Neural crest cell (in vitro differentiated cells): ENCODE measurements at regions not wholly inside any gene's neighbourhood (a gene's known extent, or its start where the extent isn't known, plus 50 kb on each side); places are given as distances from the start of the nearest gene placed in this dataset.

Experiments
- DNase-seq: peaks from one replicate; pipeline ENCODE4 v3.0.0; 2021; ENCODE audit warnings: low read depth, mixed read lengths, low spot score
- H3K27ac Mint-ChIP-seq: one replicate; pipeline ENCODE4 v1.8.0; 2021; ENCODE audit warnings: mild to moderate bottlenecking, mixed read lengths; ENCODE audit not compliant: unreplicated experiment
- H3K27me3 Mint-ChIP-seq: 2 replicates; pipeline ENCODE4 v1.8.0; 2021; ENCODE audit warnings: low read depth, mild to moderate bottlenecking, mixed read lengths
- H3K36me3 Mint-ChIP-seq: 2 replicates; pipeline ENCODE4 v1.8.0; 2021; ENCODE audit warnings: low read depth, mild to moderate bottlenecking, mixed read lengths
- H3K4me1 Mint-ChIP-seq: 2 replicates; pipeline ENCODE4 v1.8.0; 2021; ENCODE audit warnings: mixed read lengths
- H3K4me3 Mint-ChIP-seq: one replicate; pipeline ENCODE4 v1.8.0; 2021; ENCODE audit warnings: mild to moderate bottlenecking, mixed read lengths
- H3K9me3 Mint-ChIP-seq: 2 replicates; pipeline ENCODE4 v1.8.0; 2021; ENCODE audit warnings: mixed read lengths
- TF ChIP-seq, protein P1 (sequence below): fragments of 200-600 bp; sonication (generic); conservative IDR thresholded peaks from 2 replicates; pipeline ENCODE4 v1.5.0; 2021; ENCODE audit warnings: antibody characterized with exemption, mild to moderate bottlenecking

- Mint-ChIP-seq H3K4me3 (no peak overlapping the region), H3K27ac (no peak overlapping the region), H3K4me1 (no peaks in the 10 kb centered on the region), H3K36me3 (no peaks in the 10 kb centered on the region), H3K9me3 (no peaks in the 10 kb centered on the region), H3K27me3 (no peaks in the 10 kb centered on the region)
- TF ChIP-seq, protein P1, sequence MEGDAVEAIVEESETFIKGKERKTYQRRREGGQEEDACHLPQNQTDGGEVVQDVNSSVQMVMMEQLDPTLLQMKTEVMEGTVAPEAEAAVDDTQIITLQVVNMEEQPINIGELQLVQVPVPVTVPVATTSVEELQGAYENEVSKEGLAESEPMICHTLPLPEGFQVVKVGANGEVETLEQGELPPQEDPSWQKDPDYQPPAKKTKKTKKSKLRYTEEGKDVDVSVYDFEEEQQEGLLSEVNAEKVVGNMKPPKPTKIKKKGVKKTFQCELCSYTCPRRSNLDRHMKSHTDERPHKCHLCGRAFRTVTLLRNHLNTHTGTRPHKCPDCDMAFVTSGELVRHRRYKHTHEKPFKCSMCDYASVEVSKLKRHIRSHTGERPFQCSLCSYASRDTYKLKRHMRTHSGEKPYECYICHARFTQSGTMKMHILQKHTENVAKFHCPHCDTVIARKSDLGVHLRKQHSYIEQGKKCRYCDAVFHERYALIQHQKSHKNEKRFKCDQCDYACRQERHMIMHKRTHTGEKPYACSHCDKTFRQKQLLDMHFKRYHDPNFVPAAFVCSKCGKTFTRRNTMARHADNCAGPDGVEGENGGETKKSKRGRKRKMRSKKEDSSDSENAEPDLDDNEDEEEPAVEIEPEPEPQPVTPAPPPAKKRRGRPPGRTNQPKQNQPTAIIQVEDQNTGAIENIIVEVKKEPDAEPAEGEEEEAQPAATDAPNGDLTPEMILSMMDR, result no peak
- DNase-seq, result no peak
Measured at GRCh38 chr2:60303680-60304079, 249.8 kb downstream of the BCL11A start.

- H3K36me3 Mint-ChIP-seq, result no peaks in the 10 kb centered on the region
- no peak overlapping the region for H3K27ac Mint-ChIP-seq
- H3K9me3 Mint-ChIP-seq, result no peaks in the 10 kb centered on the region
- no peak for DNase-seq
- TF ChIP-seq, protein P1, result no peak
- H3K4me1 Mint-ChIP-seq, result peaks cover 6% of the 10 kb centered on the region
- H3K4me3 Mint-ChIP-seq, result no peak overlapping the region
- no peaks in the 10 kb centered on the region for H3K27me3 Mint-ChIP-seq
Measured at GRCh38 chr2:60302377-60303126, 250.9 kb downstream of the BCL11A start.

- Mint-ChIP-seq H3K4me1 (peaks cover 6% of the 10 kb centered on the region), H3K9me3 (no peaks in the 10 kb centered on the region), H3K27ac (no peak overlapping the region), H3K36me3 (no peaks in the 10 kb centered on the region), H3K27me3 (no peaks in the 10 kb centered on the region), H3K4me3 (no peak overlapping the region)
- DNase-seq, result no peak
- TF ChIP-seq, protein P1, result no peak
Measured at GRCh38 chr2:60301726-60302125, 251.7 kb downstream of the BCL11A start.

- Mint-ChIP-seq H3K27ac (no peak overlapping the region), H3K9me3 (no peaks in the 10 kb centered on the region), H3K36me3 (no peaks in the 10 kb centered on the region), H3K27me3 (no peaks in the 10 kb centered on the region), H3K4me1 (peaks cover 24% of the 10 kb centered on the region), H3K4me3 (no peak overlapping the region)
- no peak for DNase-seq
- TF ChIP-seq, protein P1, result no peak
Measured at GRCh38 chr2:60299179-60299578, 254.3 kb downstream of the BCL11A start.

- H3K27ac Mint-ChIP-seq, result no peak overlapping the region
- peaks cover 24% of the 10 kb centered on the region for H3K4me1 Mint-ChIP-seq
- no peak overlapping the region for H3K4me3 Mint-ChIP-seq
- no peaks in the 10 kb centered on the region for H3K36me3 Mint-ChIP-seq
- H3K9me3 Mint-ChIP-seq, result no peaks in the 10 kb centered on the region
- no peak for DNase-seq
- H3K27me3 Mint-ChIP-seq, result no peaks in the 10 kb centered on the region
- TF ChIP-seq, protein P1, result no peak
Measured at GRCh38 chr2:60298006-60298696, 255.3 kb downstream of the BCL11A start.
